Coronary artery (tissue), 2 donors: ENCODE measurements at regions not wholly inside any gene's neighbourhood (a gene's known extent, or its start where the extent isn't known, plus 50 kb on each side); places are given as distances from the start of the nearest gene placed in this dataset.
"Not testable (repeated sequence)": the region's sequence is repeated elsewhere in the genome, so short reads cannot be mapped to it uniquely, and the experiment has no call there.

Experiments
- DNase-seq: peaks from one replicate; pipeline ENCODE4 v3.0.0-alpha.2; 2017; ENCODE audit warnings: low spot score
- H3K27ac ChIP-seq, 2 donors: fragments of 200-600 bp; sonication (generic); one replicate each; pipeline ENCODE4 v1.5.1; 2016 to 2019
- H3K4me3 ChIP-seq: fragments of 200-600 bp; sonication (generic); 2 replicates; pipeline ENCODE4 v1.5.1; 2016; ENCODE audit warnings: mild to moderate bottlenecking, moderate library complexity
- TF ChIP-seq, protein P1 (sequence below): fragments of 200-600 bp; sonication (generic); IDR thresholded peaks from one replicate; pipeline ENCODE4 v1.5.1; 2019; ENCODE audit warnings: antibody characterized with exemption

DNA sequence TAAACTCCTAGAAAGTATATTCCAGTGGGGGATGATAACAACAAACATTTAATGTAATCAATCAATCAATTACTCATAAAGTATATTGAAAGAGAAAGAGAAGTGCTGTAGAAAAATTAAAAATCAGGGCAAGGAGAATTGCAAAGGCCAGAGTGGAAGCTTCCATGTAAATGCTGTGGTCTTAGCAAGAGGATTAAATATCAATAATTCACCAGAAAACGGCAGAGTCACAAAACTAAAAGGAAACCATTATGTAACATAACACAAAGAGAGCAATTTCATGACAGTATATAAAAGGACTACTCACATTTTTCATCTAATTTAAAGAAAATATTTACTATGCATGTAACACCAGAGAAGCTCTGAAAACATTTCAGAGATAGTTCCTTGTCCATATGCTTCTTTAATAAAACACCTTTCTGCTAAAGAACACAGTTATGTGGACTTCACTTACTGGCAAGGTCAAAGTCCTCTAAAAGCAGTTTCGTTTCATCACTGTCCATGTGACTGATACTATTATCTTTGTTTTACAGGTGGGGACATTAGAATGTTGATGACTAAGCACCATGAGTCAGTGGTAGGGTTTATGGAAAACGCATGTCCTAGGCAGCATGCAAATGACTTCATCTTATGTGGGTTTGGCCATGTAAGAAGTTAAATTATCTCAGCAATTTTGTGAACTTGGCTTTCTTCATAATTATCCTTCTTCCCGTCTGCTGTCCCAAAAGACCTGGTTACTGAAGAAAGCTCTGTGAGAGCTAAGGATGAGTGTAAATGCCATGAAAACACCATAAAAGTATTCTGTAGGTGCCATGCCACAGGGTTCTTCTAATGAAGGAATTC lies 185.8 kb upstream of the TENT5A start:
- TF ChIP-seq, protein P1, sequence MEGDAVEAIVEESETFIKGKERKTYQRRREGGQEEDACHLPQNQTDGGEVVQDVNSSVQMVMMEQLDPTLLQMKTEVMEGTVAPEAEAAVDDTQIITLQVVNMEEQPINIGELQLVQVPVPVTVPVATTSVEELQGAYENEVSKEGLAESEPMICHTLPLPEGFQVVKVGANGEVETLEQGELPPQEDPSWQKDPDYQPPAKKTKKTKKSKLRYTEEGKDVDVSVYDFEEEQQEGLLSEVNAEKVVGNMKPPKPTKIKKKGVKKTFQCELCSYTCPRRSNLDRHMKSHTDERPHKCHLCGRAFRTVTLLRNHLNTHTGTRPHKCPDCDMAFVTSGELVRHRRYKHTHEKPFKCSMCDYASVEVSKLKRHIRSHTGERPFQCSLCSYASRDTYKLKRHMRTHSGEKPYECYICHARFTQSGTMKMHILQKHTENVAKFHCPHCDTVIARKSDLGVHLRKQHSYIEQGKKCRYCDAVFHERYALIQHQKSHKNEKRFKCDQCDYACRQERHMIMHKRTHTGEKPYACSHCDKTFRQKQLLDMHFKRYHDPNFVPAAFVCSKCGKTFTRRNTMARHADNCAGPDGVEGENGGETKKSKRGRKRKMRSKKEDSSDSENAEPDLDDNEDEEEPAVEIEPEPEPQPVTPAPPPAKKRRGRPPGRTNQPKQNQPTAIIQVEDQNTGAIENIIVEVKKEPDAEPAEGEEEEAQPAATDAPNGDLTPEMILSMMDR = no peak
- Histone ChIP-seq H3K4me3 (no peak overlapping the region), H3K27ac (peak overlapping the region in 1 of 2 donors; percentile 4)
- no peak for DNase-seq

DNA sequence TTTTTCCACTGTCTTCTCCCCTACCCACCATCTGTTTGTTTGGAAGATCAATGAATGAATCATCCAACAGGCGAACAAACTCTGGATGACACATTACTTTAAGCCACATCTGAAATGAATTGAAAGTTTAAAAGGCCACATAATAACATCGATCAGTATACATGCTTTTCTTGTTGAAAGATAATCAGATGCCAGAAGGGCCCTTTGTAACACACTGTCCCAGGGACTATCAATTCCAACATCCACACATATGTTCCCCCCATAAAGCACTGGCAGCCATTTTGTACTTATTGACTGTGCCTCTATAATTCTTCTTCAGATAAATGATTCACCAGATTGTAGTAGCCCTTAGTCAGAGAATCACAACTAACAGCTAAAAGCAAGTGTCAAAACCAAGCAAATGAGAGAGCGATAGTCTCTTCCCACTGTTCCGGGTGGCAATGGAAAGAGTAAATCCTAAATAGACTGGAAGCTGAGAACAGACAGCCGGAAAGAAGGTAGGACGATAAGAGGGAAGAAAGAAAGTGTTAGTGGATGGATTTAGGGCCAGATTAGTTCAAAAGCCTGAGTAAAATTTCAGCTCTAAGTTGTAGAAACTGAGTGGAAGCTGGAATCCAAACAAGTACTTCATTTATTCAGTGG lies 184.9 kb upstream of the TENT5A start:
- TF ChIP-seq, protein P1 = no peak
- Histone ChIP-seq H3K4me3 (no peak overlapping the region), H3K27ac (no peak overlapping the region)
- no peak for DNase-seq

DNA sequence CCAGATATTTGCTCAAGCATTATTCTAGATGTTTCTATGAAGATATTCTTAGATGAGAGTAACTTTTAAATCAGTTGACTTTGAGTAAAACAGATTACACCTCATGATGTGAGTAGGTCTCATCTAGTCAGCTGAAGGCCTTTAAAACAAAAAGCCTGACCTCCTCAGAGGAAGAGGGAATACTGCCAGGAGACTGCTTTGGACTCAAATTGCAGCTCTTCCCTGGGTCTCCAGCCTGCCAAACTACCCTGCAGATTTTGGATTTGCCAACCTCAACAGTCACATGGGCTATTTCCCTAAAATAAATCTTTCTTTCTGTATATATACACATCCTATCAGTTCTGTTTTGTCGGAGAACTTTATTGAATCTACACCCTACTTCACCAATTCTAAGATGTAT lies 182.5 kb upstream of the TENT5A start:
- TF ChIP-seq, protein P1 = no peak
- Histone ChIP-seq H3K27ac (no peak overlapping the region), H3K4me3 (no peak overlapping the region)
- DNase-seq = no peak

DNA sequence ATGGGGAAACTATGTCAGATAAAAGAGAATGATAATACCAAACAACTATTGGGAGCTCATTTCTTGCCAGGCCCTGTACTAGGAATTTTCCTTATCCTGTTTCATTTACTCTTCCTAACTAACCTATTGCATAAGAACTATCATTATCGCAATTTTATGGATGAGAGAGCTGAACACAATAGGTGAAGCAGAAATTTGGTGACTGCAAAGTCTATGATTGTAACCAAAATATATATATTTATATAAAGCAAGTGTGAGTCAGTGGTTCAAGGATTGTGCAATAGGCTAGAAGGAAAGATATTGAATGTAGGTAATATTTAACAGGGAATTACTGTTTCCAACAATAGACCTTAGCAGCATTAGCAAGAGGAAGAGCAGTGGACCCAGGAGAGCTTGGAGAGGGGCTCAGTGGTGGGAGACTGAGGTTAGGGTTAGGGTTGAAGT lies 181.1 kb upstream of the TENT5A start:
- no peak for DNase-seq
- no peak overlapping the region for H3K4me3 ChIP-seq

DNA sequence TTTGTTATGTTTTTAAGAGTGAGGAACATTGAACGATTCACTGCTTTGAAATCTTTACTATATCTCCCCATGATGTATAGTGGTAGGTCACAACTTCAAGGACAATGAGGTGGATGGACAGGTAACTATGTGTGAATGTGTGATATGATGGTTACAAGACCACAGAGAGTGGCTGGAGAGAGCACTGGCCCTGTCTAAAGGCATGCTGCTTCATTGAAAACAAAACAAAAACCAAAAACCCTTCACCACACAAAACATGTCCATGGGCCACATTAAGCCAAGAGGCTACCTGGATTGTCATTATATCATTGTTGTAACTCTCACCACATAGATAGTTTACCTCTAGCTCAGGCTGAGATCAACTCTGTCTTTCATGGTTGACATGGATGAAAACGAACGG lies 180.6 kb upstream of the TENT5A start:
- no peak for DNase-seq
- TF ChIP-seq, protein P1 = no peak
- Histone ChIP-seq H3K4me3 (no peak overlapping the region), H3K27ac (no peak overlapping the region)

More for the DNA sequence above, 181.1 kb upstream of the TENT5A start:
- no peak overlapping the region for H3K27ac ChIP-seq
- TF ChIP-seq, protein P1 = no peak

DNA sequence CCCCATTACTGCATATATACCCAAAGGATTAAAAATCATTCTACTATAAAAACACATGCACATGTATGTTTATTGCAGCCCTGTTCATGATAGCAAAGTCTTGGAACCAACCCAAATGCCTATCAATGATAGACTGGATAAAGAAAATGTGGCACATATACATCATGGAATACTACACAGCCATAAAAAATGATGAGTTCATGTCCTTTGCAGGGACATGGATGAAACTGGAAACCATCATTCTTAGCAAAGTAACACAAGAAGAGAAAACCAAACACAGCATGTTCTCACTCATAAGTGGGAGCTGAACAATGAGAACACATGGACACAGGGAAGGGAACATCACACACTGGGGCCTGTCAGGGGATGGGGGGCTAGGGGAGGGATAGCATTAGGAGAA lies 180.0 kb upstream of the TENT5A start:
- not testable (repeated sequence) for DNase-seq, H3K27ac ChIP-seq, H3K4me3 ChIP-seq

DNA sequence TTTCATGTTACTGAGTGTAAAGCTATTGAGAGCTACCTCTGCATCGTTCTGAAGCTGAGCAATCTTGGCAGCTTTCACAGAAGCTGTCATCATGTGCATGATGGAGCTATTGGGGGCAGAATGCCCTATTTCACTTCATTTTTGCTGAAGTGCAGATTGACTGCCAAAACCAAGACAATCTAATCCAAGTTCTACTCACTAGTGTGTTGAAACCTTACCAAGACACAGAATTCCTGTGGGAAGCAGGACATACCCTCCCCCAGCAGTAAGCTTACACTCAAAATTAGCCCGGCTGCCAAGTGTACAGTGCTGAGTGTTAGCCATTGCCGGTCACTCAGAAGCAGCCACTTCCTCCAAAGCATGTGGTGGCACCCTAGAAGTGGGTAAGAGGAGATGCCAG lies 177.3 kb upstream of the TENT5A start:
- TF ChIP-seq, protein P1 = no peak
- H3K27ac ChIP-seq = no peak overlapping the region
- DNase-seq = no peak
- no peak overlapping the region for H3K4me3 ChIP-seq
